ENCODE measurements at regions not wholly inside any gene's neighbourhood (a gene's known extent, or its start where the extent isn't known, plus 50 kb on each side); places are given as distances from the start of the nearest gene placed in this dataset.

DNA sequence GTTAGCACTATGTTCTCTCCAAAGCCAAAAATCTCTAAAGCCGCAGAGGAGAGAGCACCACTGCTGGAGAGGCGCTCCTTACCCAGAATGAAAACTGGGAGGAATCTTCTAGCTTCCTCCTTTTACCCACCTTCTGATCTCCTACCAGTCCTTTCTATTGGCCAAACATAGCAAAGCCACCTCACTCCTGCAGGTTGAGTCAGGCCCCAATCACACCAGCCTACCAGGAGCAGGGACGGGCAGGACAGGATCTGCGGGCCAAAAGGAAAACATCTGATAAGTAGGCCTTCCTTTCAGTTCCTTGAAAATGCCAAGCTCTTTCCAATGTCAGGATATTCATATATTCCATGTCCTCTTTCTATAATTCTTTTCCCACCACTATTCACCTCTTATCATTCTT, 197.7 kb upstream of the CNOT2 start:
- TF ChIP-seq, protein P1, sequence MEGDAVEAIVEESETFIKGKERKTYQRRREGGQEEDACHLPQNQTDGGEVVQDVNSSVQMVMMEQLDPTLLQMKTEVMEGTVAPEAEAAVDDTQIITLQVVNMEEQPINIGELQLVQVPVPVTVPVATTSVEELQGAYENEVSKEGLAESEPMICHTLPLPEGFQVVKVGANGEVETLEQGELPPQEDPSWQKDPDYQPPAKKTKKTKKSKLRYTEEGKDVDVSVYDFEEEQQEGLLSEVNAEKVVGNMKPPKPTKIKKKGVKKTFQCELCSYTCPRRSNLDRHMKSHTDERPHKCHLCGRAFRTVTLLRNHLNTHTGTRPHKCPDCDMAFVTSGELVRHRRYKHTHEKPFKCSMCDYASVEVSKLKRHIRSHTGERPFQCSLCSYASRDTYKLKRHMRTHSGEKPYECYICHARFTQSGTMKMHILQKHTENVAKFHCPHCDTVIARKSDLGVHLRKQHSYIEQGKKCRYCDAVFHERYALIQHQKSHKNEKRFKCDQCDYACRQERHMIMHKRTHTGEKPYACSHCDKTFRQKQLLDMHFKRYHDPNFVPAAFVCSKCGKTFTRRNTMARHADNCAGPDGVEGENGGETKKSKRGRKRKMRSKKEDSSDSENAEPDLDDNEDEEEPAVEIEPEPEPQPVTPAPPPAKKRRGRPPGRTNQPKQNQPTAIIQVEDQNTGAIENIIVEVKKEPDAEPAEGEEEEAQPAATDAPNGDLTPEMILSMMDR (IDR thresholded peaks at IDR 0.05) = no peak
- TF ChIP-seq POLR2AphosphoS5 (IDR thresholded peaks at IDR 0.05) = no peak
- no peak for TF ChIP-seq EP300 (IDR thresholded peaks at IDR 0.05)
